ENCODE measurements at regions not wholly inside any gene's neighbourhood (a gene's known extent, or its start where the extent isn't known, plus 50 kb on each side); places are given as distances from the start of the nearest gene placed in this dataset.
"Not testable (repeated sequence)": the region's sequence is repeated elsewhere in the genome, so short reads cannot be mapped to it uniquely, and the experiment has no call there.

DNA sequence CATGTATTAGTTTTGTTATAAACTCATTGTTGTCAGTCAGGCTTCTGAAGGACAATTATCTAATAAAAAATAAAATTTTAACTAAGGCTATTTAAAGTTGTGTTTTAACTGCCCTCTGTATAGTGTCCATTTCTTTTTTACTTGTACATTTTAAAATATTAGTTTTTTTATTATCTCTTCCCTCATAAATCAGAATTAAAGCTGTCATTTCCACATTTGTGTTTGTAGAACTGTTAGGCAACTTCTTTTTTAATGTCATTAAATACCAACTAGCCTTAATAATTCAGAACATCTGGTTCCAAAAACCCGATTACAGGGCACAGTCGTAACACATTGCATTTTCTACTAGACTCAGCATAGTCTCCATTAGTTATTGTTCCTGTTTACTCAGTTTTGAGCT, 1749.0 kb upstream of the CELF4 start:
- no peak for DNase-seq (ENCODE audit: low read depth)
- TF ChIP-seq, protein P1, sequence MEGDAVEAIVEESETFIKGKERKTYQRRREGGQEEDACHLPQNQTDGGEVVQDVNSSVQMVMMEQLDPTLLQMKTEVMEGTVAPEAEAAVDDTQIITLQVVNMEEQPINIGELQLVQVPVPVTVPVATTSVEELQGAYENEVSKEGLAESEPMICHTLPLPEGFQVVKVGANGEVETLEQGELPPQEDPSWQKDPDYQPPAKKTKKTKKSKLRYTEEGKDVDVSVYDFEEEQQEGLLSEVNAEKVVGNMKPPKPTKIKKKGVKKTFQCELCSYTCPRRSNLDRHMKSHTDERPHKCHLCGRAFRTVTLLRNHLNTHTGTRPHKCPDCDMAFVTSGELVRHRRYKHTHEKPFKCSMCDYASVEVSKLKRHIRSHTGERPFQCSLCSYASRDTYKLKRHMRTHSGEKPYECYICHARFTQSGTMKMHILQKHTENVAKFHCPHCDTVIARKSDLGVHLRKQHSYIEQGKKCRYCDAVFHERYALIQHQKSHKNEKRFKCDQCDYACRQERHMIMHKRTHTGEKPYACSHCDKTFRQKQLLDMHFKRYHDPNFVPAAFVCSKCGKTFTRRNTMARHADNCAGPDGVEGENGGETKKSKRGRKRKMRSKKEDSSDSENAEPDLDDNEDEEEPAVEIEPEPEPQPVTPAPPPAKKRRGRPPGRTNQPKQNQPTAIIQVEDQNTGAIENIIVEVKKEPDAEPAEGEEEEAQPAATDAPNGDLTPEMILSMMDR (conservative IDR thresholded peaks at IDR 0.05; ENCODE audit: control insufficient read depth, insufficient read depth, low read depth, low read length): no peak

DNA sequence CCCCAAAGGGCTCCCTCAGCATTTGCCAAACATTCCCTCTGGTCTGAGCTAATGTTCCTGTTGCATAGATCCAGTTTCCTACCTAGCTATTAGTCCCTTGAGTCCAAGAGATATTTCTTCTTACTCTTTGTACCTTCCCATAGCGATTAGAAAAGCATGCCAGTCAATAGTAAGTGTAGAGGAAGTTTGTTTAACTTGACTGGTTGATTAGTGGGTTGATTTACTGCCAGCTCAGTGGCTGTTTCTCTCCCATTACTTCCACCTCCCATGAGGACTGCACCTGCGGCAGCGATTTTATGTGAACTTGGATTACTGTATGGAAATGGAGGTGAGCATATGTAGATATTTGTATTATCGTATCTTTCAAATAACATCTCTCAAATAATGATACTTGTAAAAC, 1748.4 kb upstream of the CELF4 start:
- no peak for DNase-seq (ENCODE audit: low read depth)
- TF ChIP-seq, protein P1 (conservative IDR thresholded peaks at IDR 0.05; ENCODE audit: control insufficient read depth, insufficient read depth, low read depth, low read length): no peak
- no peak overlapping the region for H3K4me3 ChIP-seq (ENCODE audit: control insufficient read depth, low read depth, low read length)

More for the DNA sequence above, 1749.0 kb upstream of the CELF4 start:
- H3K4me3 ChIP-seq (ENCODE audit: control insufficient read depth, low read depth, low read length): no peak overlapping the region

DNA sequence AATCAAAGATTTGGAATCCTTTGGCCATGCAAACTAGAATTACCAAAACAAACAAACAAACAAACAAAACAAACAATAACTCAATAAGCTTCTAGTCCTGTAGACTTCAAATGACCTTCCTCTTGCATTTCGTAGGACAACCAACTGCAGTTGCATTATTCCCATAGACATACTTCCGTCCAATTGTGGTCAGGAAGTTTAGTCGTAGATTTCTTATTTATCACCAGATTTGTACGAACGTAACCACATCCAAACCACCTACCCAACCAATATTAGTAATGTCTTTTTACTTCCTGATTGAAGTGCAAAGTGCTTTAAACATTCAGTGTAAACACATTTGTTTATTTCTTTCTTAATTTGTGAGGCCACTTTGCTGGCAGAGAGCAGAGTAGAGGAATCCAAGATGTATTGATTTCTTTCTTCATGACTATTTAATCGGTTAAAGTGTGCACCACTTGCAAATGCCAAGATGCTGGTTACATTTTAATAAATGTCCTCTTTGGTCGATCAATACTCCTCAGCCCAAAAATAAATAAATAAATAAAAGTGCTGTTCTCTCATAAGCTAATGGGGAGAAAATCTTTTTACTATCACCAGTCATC, 1745.6 kb upstream of the CELF4 start:
- H3K4me3 ChIP-seq (ENCODE audit: control insufficient read depth, low read depth, low read length): no peak overlapping the region
- TF ChIP-seq, protein P1 (conservative IDR thresholded peaks at IDR 0.05; ENCODE audit: control insufficient read depth, insufficient read depth, low read depth, low read length): no peak
- DNase-seq (ENCODE audit: low read depth): no peak

DNA sequence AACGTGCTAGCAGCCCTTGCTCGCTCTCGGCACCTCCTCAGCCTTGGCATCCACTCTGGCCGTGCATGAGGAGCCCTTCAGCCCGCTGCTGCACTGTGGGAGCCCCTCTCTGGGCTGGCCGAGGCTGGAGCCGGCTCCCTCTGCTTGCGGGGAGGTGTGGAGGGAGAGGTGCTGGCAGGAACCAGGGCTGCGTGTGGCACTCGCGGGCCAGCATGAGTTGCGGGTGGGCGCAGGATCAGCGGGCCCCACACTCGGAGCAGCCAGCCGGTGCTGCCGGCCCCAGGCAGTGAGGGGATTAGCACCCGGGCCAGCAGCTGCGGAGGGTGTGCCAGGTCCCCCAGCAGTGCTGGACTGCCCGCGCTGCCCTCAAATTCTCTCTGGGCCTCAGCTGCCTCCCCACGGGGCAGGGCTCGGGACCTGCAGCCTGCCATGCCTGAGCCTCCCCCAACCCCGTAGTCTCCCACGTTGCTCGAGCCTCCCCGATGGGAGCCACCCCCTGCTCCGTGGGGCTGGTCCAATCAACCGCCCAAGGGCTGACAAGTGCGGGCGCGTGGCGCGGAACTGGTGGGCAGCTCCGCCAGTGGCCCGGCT, 1743.4 kb upstream of the CELF4 start:
- DNase-seq (ENCODE audit: low read depth); H3K4me3 ChIP-seq (ENCODE audit: control insufficient read depth, low read depth, low read length): not testable (repeated sequence)

DNA sequence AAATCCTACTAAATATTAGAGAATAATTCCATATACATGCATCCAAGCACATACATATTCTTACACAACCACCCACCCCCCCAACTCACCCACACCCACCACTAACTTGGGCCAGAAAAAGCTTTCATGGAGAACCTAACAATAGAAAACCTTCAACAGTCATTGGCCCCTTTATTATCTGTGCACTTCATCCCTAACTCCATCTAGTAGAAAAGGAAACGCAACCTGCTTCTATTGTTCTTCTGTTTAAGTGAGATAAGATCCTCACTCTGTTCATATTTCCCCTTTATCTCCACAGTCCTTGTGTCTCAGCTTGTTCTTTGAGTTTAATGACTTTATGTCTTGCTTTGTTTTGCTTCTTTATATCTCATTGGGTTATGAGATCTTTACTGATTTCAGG, 1740.2 kb upstream of the CELF4 start:
- TF ChIP-seq, protein P1 (conservative IDR thresholded peaks at IDR 0.05; ENCODE audit: control insufficient read depth, insufficient read depth, low read depth, low read length): no peak
- no peak overlapping the region for H3K4me3 ChIP-seq (ENCODE audit: control insufficient read depth, low read depth, low read length)
- DNase-seq (ENCODE audit: low read depth): no peak

DNA sequence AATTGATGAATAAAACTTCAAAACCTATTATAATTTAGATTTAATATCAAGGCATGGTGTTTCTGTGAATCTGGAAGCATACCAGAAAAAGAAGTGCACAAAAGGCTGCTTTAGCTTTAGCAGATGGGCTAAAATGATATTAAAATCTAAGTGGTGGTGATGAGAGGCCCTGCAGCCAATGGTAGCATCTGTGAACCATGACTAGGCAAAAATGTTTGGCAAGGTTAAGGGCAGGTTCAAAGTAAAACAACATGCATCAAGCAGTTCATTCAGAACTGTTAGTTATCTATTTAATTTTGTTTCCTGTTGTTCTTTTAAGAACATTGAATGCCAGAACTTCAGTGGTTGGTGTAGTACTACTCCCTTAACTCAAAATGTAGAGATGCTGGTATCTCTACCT, 1736.9 kb upstream of the CELF4 start:
- no peak overlapping the region for H3K4me3 ChIP-seq (ENCODE audit: control insufficient read depth, low read depth, low read length)
- TF ChIP-seq, protein P1 (conservative IDR thresholded peaks at IDR 0.05; ENCODE audit: control insufficient read depth, insufficient read depth, low read depth, low read length): no peak

DNA sequence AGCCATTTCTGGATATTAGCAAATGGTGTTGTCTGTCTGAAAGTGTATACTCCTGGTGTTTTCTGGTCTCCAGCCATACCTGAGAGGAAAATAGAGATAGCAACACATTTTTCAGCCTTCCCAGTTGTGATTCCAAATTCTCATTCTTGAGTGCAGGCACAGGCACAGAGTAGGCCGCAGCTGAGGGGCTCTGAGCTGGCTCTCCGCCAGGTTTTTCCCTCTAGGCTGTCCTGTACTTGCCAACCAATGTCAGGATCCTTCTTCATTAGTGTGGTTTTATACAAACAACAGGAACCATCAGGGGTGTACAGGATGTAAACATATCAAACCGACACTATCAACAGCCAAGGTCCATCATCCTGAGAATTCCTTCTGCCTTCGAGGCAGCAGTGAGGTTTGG, 1733.6 kb upstream of the CELF4 start:
- TF ChIP-seq, protein P1 (conservative IDR thresholded peaks at IDR 0.05; ENCODE audit: control insufficient read depth, insufficient read depth, low read depth, low read length): no peak

More for the DNA sequence above, 1736.9 kb upstream of the CELF4 start:
- DNase-seq (ENCODE audit: low read depth): no peak

More for the DNA sequence above, 1733.6 kb upstream of the CELF4 start:
- DNase-seq (ENCODE audit: low read depth): no peak
- no peak overlapping the region for H3K4me3 ChIP-seq (ENCODE audit: control insufficient read depth, low read depth, low read length)

All from fibroblast of mammary gland (primary cell).